Right ventricle myocardium inferior (tissue), 1 donor: ENCODE measurements at regions not wholly inside any gene's neighbourhood (a gene's known extent, or its start where the extent isn't known, plus 50 kb on each side); places are given as distances from the start of the nearest gene placed in this dataset. TPM values are rescaled to one million over a fixed set of nuclear protein-coding genes. Genes with fewer than 3 reads are reported as not detected.

ENCODE experiments used
- microRNA-seq: library from miRNA; unstranded; fragments of <30 nt; microRNA quantifications from one replicate; pipeline ENCODE4 v1.2.0, GENCODE V29; 2020
- donor health status: DM: no; HTN: yes; CAD: no; lungs with severe emphysema.

Small RNA genes in the stretch of these regions (microRNA-seq; reads per million reads assigned to microRNA genes)
- gene MIR4275: not detected
